ENCODE measurements at regions not wholly inside any gene's neighbourhood (a gene's known extent, or its start where the extent isn't known, plus 50 kb on each side); places are given as distances from the start of the nearest gene placed in this dataset.

- Histone ChIP-seq H3K79me2 (ENCODE audit: low read depth) (no peaks in the 10 kb centered on the region), H3K4me1 (no peaks in the 10 kb centered on the region), H3K9ac (no peak overlapping the region), H3F3A (ENCODE audit: low read depth) (no peaks in the 10 kb centered on the region), H3K27ac (no peak overlapping the region), H3K9me3 (ENCODE audit: low read depth) (no peaks in the 10 kb centered on the region), H4K20me1 (ENCODE audit: low read depth) (no peaks in the 10 kb centered on the region), H3K4me3 (no peak overlapping the region), H2AFZ (replicated peaks) (no peak overlapping the region), H3K27me3 (no peaks in the 10 kb centered on the region), H3K36me3 (no peaks in the 10 kb centered on the region), H3K4me2 (no peak overlapping the region)
- Mint-ChIP-seq H3K9me3 (peaks cover 2% of the 10 kb centered on the region), H3K36me3 (no peaks in the 10 kb centered on the region), H3K4me1 (peaks cover 21% of the 10 kb centered on the region), H3K27me3 (ENCODE audit: insufficient read depth, low read depth) (peaks cover 2% of the 10 kb centered on the region), H3K27ac (no peak overlapping the region), H3K4me3 (no peak overlapping the region)
- TF ChIP-seq EZH2 (IDR thresholded peaks at IDR 0.05) = no peak
- TF ChIP-seq CTCF (IDR thresholded peaks at IDR 0.05) = no peak
- no peak for TF ChIP-seq EZH2phosphoT487 (IDR thresholded peaks at IDR 0.05)
- no peak for DNase-seq (ENCODE audit: low spot score)
Measured at GRCh38 chr14:49480053-49480760, 106.0 kb downstream of the RPS29 start.

GRCh38 chr14:49479432-49479831, 106.7 kb downstream of the RPS29 start:
- TF ChIP-seq EZH2 (IDR thresholded peaks at IDR 0.05) (no peak), EZH2phosphoT487 (IDR thresholded peaks at IDR 0.05) (no peak), CTCF (IDR thresholded peaks at IDR 0.05) (no peak)
- no peak for DNase-seq (ENCODE audit: low spot score)
- Histone ChIP-seq H3K4me2 (no peak overlapping the region), H3K9me3 (ENCODE audit: low read depth) (no peaks in the 10 kb centered on the region), H3K79me2 (ENCODE audit: low read depth) (no peaks in the 10 kb centered on the region), H3K4me1 (no peaks in the 10 kb centered on the region), H3K27ac (no peak overlapping the region), H2AFZ (replicated peaks) (peak overlapping the region; percentile 27), H3K9ac (no peak overlapping the region), H3K36me3 (no peaks in the 10 kb centered on the region), H4K20me1 (ENCODE audit: low read depth) (no peaks in the 10 kb centered on the region), H3F3A (ENCODE audit: low read depth) (no peaks in the 10 kb centered on the region), H3K27me3 (no peaks in the 10 kb centered on the region), H3K4me3 (no peak overlapping the region)
- peaks cover 21% of the 10 kb centered on the region for H3K4me1 Mint-ChIP-seq
- no peak overlapping the region for H3K4me3 Mint-ChIP-seq
- H3K9me3 Mint-ChIP-seq = peaks cover 2% of the 10 kb centered on the region
- H3K27ac Mint-ChIP-seq = no peak overlapping the region
- H3K27me3 Mint-ChIP-seq (ENCODE audit: insufficient read depth, low read depth) = peaks cover 2% of the 10 kb centered on the region
- no peaks in the 10 kb centered on the region for H3K36me3 Mint-ChIP-seq

GRCh38 chr14:49478784-49479183, 107.4 kb downstream of the RPS29 start:
- TF ChIP-seq CTCF (IDR thresholded peaks at IDR 0.05) (no peak), EZH2 (IDR thresholded peaks at IDR 0.05) (no peak), EZH2phosphoT487 (IDR thresholded peaks at IDR 0.05) (no peak)
- no peak overlapping the region for H3K4me3 Mint-ChIP-seq
- peaks cover 2% of the 10 kb centered on the region for H3K27me3 Mint-ChIP-seq (ENCODE audit: insufficient read depth, low read depth)
- Histone ChIP-seq H3K9ac (no peak overlapping the region), H3F3A (ENCODE audit: low read depth) (no peaks in the 10 kb centered on the region), H3K79me2 (ENCODE audit: low read depth) (no peaks in the 10 kb centered on the region), H4K20me1 (ENCODE audit: low read depth) (no peaks in the 10 kb centered on the region), H2AFZ (replicated peaks) (peak overlapping the region; percentile 17), H3K36me3 (no peaks in the 10 kb centered on the region), H3K9me3 (ENCODE audit: low read depth) (no peaks in the 10 kb centered on the region), H3K4me2 (no peak overlapping the region), H3K4me1 (no peaks in the 10 kb centered on the region), H3K27me3 (no peaks in the 10 kb centered on the region), H3K4me3 (no peak overlapping the region), H3K27ac (no peak overlapping the region)
- H3K9me3 Mint-ChIP-seq = peaks cover 2% of the 10 kb centered on the region
- peak overlapping the region; percentile 65 for H3K27ac Mint-ChIP-seq
- DNase-seq (ENCODE audit: low spot score) = no peak
- peaks cover 21% of the 10 kb centered on the region for H3K4me1 Mint-ChIP-seq
- H3K36me3 Mint-ChIP-seq = no peaks in the 10 kb centered on the region

Measured in neural progenitor cell (in vitro differentiated cells).